GM10266 (cell line): ENCODE measurements at regions not wholly inside any gene's neighbourhood (a gene's known extent, or its start where the extent isn't known, plus 50 kb on each side); places are given as distances from the start of the nearest gene placed in this dataset.

Source experiments
- DNase-seq: peaks from one replicate; pipeline ENCODE4 v3.0.0; 2012; ENCODE audit errors: extremely low spot score
- CTCF ChIP-seq: IDR thresholded peaks from 2 replicates; pipeline ENCODE4 v1.5.1; 2012; ENCODE audit warnings: mild to moderate bottlenecking, low read depth; ENCODE audit not compliant: control insufficient read depth, insufficient read depth; ENCODE audit errors: missing control alignments

- DNase-seq = no peak
- TF ChIP-seq CTCF = no peak
Observed at GRCh38 chr7:83882551-83882950, 233.6 kb upstream of the SEMA3E start.

GRCh38 chr7:83879063-83879462 is 230.1 kb upstream of the SEMA3E start:
- no peak for TF ChIP-seq CTCF
- no peak for DNase-seq

GRCh38 chr7:83878614-83879013 is 229.7 kb upstream of the SEMA3E start:
- no peak for DNase-seq
- no peak for TF ChIP-seq CTCF

GRCh38 chr7:83876593-83876992 is 227.7 kb upstream of the SEMA3E start:
- TF ChIP-seq CTCF = no peak
- DNase-seq = no peak

- TF ChIP-seq CTCF = no peak
- no peak for DNase-seq
Observed at GRCh38 chr7:83873459-83873858, 224.5 kb upstream of the SEMA3E start.

- DNase-seq = no peak
Observed at GRCh38 chr7:83872501-83872900, 223.6 kb upstream of the SEMA3E start.

GRCh38 chr7:83870515-83870914 is 221.6 kb upstream of the SEMA3E start:
- TF ChIP-seq CTCF = no peak
- no peak for DNase-seq

More at GRCh38 chr7:83872501-83872900, 223.6 kb upstream of the SEMA3E start:
- TF ChIP-seq CTCF = no peak
